ENCODE measurements at regions not wholly inside any gene's neighbourhood (a gene's known extent, or its start where the extent isn't known, plus 50 kb on each side); places are given as distances from the start of the nearest gene placed in this dataset.

GRCh38 chr12:19075711-19076340, 53.7 kb upstream of the PLEKHA5 start:
- Histone ChIP-seq H2BK5ac (ENCODE audit: low read depth, low read length) (no peak overlapping the region), H3K4me3 (ENCODE audit: extremely low read depth in 1 of 4, insufficient read depth in 2 of 4, low read depth in 3 of 4, low read length in 4 of 4) (no peak overlapping the region), H2BK120ac (replicated peaks; ENCODE audit: low read depth, low read length) (no peak overlapping the region), H3K4ac (replicated peaks; ENCODE audit: insufficient read length, low read depth, low read length) (no peak overlapping the region), H4K91ac (replicated peaks; ENCODE audit: insufficient read length, low read length) (no peak overlapping the region), H3K4me1 (replicated peaks in 1 of 4; ENCODE audit: control insufficient read depth in 3 of 4, insufficient read depth in 4 of 4, low read length in 3 of 4) (no peaks in the 10 kb centered on the region), H4K8ac (ENCODE audit: extremely low read depth, insufficient read depth, low read length) (no peak overlapping the region), H3K14ac (ENCODE audit: insufficient read length) (no peak overlapping the region), H3K56ac (replicated peaks; ENCODE audit: insufficient read length, low read depth, low read length) (no peak overlapping the region), H3K79me2 (ENCODE audit: control insufficient read depth in 1 of 2, insufficient read depth in 2 of 2, low read length in 2 of 2) (no peaks in the 10 kb centered on the region), H3K27ac (ENCODE audit: low read depth, low read length) (no peak overlapping the region), H4K5ac (ENCODE audit: insufficient read length, low read depth, low read length) (no peak overlapping the region), H3K9me3 (ENCODE audit: insufficient read depth in 2 of 2, low read depth in 1 of 2, low read length in 1 of 2) (no peaks in the 10 kb centered on the region), H2BK12ac (ENCODE audit: low read depth, low read length) (no peak overlapping the region), H3K23me2 (ENCODE audit: low read depth, low read length) (no peaks in the 10 kb centered on the region), H3K79me1 (ENCODE audit: low read depth, low read length) (no peaks in the 10 kb centered on the region), H3K18ac (ENCODE audit: extremely low read depth, low read length) (no peak overlapping the region), H2BK20ac (ENCODE audit: low read length) (no peak overlapping the region), H2AK5ac (ENCODE audit: low read depth, low read length) (no peak overlapping the region), H3K27me3 (replicated peaks in 1 of 4; ENCODE audit: control insufficient read depth in 3 of 4, extremely low read depth in 1 of 4, insufficient read depth in 3 of 4, low read length in 3 of 4) (no peaks in the 10 kb centered on the region), H2AFZ (ENCODE audit: low read length) (no peak overlapping the region), H4K20me1 (replicated peaks in 1 of 2; ENCODE audit: control insufficient read depth in 1 of 2, insufficient read depth in 2 of 2, low read length in 2 of 2) (no peaks in the 10 kb centered on the region), H3K23ac (ENCODE audit: insufficient read length) (no peak overlapping the region), H3K4me2 (ENCODE audit: insufficient read depth in 1 of 2, low read depth in 2 of 2, low read length in 2 of 2) (no peak overlapping the region), H3K36me3 (ENCODE audit: control insufficient read depth in 2 of 4, insufficient read depth in 4 of 4, low read length in 3 of 4) (no peaks in the 10 kb centered on the region), H3K9ac (replicated peaks in 1 of 4; ENCODE audit: extremely low read depth in 1 of 4, low read depth in 3 of 4, low read length in 3 of 4) (no peak overlapping the region), H2BK15ac (ENCODE audit: low read length) (no peak overlapping the region)
- TF ChIP-seq SP4 (IDR thresholded peaks at IDR 0.05; ENCODE audit: low read length): no peak
- no peak for TF ChIP-seq MAFK (IDR thresholded peaks at IDR 0.05; ENCODE audit: low read depth, low read length)
- TF ChIP-seq, protein P1, sequence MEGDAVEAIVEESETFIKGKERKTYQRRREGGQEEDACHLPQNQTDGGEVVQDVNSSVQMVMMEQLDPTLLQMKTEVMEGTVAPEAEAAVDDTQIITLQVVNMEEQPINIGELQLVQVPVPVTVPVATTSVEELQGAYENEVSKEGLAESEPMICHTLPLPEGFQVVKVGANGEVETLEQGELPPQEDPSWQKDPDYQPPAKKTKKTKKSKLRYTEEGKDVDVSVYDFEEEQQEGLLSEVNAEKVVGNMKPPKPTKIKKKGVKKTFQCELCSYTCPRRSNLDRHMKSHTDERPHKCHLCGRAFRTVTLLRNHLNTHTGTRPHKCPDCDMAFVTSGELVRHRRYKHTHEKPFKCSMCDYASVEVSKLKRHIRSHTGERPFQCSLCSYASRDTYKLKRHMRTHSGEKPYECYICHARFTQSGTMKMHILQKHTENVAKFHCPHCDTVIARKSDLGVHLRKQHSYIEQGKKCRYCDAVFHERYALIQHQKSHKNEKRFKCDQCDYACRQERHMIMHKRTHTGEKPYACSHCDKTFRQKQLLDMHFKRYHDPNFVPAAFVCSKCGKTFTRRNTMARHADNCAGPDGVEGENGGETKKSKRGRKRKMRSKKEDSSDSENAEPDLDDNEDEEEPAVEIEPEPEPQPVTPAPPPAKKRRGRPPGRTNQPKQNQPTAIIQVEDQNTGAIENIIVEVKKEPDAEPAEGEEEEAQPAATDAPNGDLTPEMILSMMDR (IDR thresholded peaks at IDR 0.05; ENCODE audit: control extremely low read depth in 1 of 3, insufficient read depth in 1 of 3, low read depth in 1 of 3, low read length in 3 of 3): no peak
- no peak for TF ChIP-seq RAD21 (IDR thresholded peaks at IDR 0.05 in 1 of 2, conservative IDR thresholded peaks at IDR 0.05 in 1 of 2; ENCODE audit: low read depth in 2 of 2, low read length in 2 of 2)
- TF ChIP-seq ATF2 (IDR thresholded peaks at IDR 0.05; ENCODE audit: low read length): no peak
- no peak for TF ChIP-seq SRF (IDR thresholded peaks at IDR 0.05; ENCODE audit: low read depth, low read length)
- TF ChIP-seq, protein P2, sequence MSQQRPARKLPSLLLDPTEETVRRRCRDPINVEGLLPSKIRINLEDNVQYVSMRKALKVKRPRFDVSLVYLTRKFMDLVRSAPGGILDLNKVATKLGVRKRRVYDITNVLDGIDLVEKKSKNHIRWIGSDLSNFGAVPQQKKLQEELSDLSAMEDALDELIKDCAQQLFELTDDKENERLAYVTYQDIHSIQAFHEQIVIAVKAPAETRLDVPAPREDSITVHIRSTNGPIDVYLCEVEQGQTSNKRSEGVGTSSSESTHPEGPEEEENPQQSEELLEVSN (IDR thresholded peaks at IDR 0.05): no peak
- no peak for TF ChIP-seq KDM5A (IDR thresholded peaks at IDR 0.05; ENCODE audit: low read length)
- ChIA-PET POLR2A (ENCODE audit: partially characterized antibody) (no interaction called here), CTCF (ENCODE audit: partially characterized antibody) (no interaction called here)
- WGBS, 2 experiments (ENCODE audit: extremely low coverage in 1 of 2, insufficient coverage in 1 of 2, insufficient read length in 1 of 2, insufficient replicate concordance in 2 of 2, low coverage in 1 of 2, low lambda C conversion rate in 2 of 2, missing lambda C conversion rate in 1 of 2): 83% methylated on average over 3 of the region's 3 CpGs; no CpG with 5 or more reads in 1 of the 2 experiments
- DNase-seq (ENCODE audit: low read depth in 1 of 2, low spot score in 2 of 2) (no peak), FAIRE-seq (no peak)

All from H1 (cell line).